Choroid plexus epithelial cell (primary cell): ENCODE measurements at regions not wholly inside any gene's neighbourhood (a gene's known extent, or its start where the extent isn't known, plus 50 kb on each side); places are given as distances from the start of the nearest gene placed in this dataset.
"Not testable (repeated sequence)": the region's sequence is repeated elsewhere in the genome, so short reads cannot be mapped to it uniquely, and the experiment has no call there.

Source experiments
- DNase-seq: peaks from one replicate; pipeline ENCODE4 v3.0.0-alpha.2; 2010; ENCODE audit warnings: low read depth
- H3K4me3 ChIP-seq: 2 replicates; pipeline ENCODE4 v1.5.1; 2011; ENCODE audit warnings: low read depth, mild to moderate bottlenecking, control low read depth, low read length, moderate library complexity
- TF ChIP-seq, protein P1 (sequence below): conservative IDR thresholded peaks from 2 replicates; pipeline ENCODE4 v1.5.1; 2011; ENCODE audit warnings: low read depth, mild to moderate bottlenecking, control low read depth, inconsistent platforms, low read length, moderate library complexity

GRCh38 chrX:45428831-45429230, 228.2 kb upstream of the DIPK2B start:
- no peak for DNase-seq
- H3K4me3 ChIP-seq = no peak overlapping the region
- TF ChIP-seq, protein P1, sequence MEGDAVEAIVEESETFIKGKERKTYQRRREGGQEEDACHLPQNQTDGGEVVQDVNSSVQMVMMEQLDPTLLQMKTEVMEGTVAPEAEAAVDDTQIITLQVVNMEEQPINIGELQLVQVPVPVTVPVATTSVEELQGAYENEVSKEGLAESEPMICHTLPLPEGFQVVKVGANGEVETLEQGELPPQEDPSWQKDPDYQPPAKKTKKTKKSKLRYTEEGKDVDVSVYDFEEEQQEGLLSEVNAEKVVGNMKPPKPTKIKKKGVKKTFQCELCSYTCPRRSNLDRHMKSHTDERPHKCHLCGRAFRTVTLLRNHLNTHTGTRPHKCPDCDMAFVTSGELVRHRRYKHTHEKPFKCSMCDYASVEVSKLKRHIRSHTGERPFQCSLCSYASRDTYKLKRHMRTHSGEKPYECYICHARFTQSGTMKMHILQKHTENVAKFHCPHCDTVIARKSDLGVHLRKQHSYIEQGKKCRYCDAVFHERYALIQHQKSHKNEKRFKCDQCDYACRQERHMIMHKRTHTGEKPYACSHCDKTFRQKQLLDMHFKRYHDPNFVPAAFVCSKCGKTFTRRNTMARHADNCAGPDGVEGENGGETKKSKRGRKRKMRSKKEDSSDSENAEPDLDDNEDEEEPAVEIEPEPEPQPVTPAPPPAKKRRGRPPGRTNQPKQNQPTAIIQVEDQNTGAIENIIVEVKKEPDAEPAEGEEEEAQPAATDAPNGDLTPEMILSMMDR = no peak

GRCh38 chrX:45424326-45424725, 223.7 kb upstream of the DIPK2B start:
- TF ChIP-seq, protein P1 = no peak
- H3K4me3 ChIP-seq = no peak overlapping the region
- no peak for DNase-seq

DNA sequence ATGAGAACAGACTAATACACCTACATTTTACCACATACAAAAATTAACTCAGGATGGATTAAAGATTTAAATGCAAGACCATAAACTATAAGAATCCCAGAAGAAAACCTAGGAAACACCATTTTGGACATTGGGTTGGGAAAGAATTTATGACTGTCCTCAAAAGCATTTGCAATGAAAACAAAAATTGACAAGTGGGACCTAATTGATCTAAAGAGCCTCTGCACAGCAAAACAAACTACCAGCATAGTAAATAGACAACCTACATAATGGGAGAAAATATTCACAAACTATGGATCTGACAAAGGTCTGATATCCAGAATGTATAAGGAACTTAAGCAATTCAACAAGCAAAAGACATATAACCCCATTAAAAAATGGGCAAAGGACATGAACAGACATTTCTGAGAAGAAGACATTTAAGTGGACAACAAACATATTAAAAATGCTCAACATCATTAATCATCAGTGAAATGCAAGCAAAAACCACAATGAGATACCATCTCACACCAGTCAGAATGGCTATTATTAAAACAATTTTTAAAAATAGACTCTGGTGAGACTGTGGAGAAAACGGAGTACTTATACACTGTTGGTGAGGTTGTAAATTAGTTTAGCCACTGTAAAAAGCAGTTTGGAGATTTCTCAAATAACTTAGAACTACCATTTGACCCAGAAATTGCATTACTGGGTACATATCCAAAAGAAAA, 221.7 kb upstream of the DIPK2B start:
- TF ChIP-seq, protein P1 = no peak
- H3K4me3 ChIP-seq = no peak overlapping the region
- DNase-seq = no peak

DNA sequence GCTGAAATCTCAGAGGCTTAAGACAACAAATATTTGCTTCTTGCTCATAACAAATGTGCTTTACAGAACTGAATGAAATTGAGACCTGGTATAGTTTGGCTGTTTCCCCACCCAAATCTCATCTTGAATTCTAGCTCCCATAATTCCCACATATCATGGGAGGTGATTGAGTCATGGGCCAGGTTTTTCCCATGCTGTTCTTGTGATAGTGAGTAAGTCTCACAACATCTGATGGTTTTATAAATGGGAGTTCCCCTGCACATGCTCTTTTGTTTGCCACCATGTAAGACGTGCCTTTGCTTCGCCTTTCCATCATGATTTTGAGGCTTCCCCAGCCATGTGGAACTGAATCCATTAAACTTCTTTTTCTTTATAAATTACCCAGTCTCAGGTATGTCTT, 221.1 kb upstream of the DIPK2B start:
- no peak overlapping the region for H3K4me3 ChIP-seq
- DNase-seq = no peak

DNA sequence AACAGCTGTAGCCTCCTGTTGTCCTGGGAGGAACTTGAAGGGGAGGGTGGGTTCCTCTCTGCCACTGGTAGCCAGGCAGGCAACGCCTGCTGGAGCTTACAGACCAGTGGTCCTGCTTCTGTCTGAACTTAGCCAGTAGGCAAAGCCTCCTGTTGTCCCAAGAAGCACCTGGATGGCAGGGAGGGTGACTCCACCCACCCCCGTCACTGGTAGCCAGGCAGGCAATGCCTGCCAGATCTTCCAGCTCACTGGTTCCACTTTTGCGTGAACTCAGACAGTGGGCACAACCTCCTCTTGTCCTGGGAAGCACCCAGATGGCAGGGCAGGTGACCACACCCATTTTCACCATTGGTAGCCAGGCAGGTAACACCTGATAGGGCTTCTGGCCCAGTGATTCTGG, 203.5 kb upstream of the DIPK2B start:
- DNase-seq = no peak
- no peak overlapping the region for H3K4me3 ChIP-seq
- TF ChIP-seq, protein P1 = no peak

More for the DNA sequence above, 221.1 kb upstream of the DIPK2B start:
- TF ChIP-seq, protein P1 = no peak

- TF ChIP-seq, protein P1 = no peak
- no peak overlapping the region for H3K4me3 ChIP-seq
- DNase-seq = no peak
Measured at GRCh38 chrX:45401923-45402322, 201.2 kb upstream of the DIPK2B start.

- H3K4me3 ChIP-seq, DNase-seq: not testable (repeated sequence)
Measured at GRCh38 chrX:45400951-45401725, 200.5 kb upstream of the DIPK2B start.
